Type B pancreatic cell (in vitro differentiated cells): ENCODE measurements at regions not wholly inside any gene's neighbourhood (a gene's known extent, or its start where the extent isn't known, plus 50 kb on each side); places are given as distances from the start of the nearest gene placed in this dataset.
A peak's percentile ranks its signal among the peaks of the same experiment; 100 is the strongest.

Experiments
- DNase-seq: peaks from one replicate; pipeline ENCODE4 v3.0.0; 2021; ENCODE audit warnings: mixed read lengths; ENCODE audit not compliant: unreplicated experiment; ENCODE audit errors: extremely low spot score
- H3K27ac Mint-ChIP-seq: 2 replicates; pipeline ENCODE4 v1.8.0; 2021; ENCODE audit warnings: mild to moderate bottlenecking, mixed read lengths
- H3K27me3 Mint-ChIP-seq: 2 replicates; pipeline ENCODE4 v1.8.0; 2021; ENCODE audit warnings: mixed read lengths
- H3K36me3 Mint-ChIP-seq: 2 replicates; pipeline ENCODE4 v1.8.0; 2021; ENCODE audit warnings: mixed read lengths
- H3K4me1 Mint-ChIP-seq: one replicate; pipeline ENCODE4 v1.8.0; 2021; ENCODE audit warnings: mixed read lengths; ENCODE audit not compliant: unreplicated experiment
- H3K4me3 Mint-ChIP-seq: 2 replicates; pipeline ENCODE4 v1.8.0; 2021; ENCODE audit warnings: mild to moderate bottlenecking, mixed read lengths
- H3K9me3 Mint-ChIP-seq: 2 replicates; pipeline ENCODE4 v1.8.0; 2021; ENCODE audit warnings: mixed read lengths
- CTCF ChIP-seq: fragments of 200-600 bp; sonication (generic); conservative IDR thresholded peaks from 2 replicates; pipeline ENCODE4 v1.5.0; 2021; ENCODE audit warnings: antibody characterized with exemption, mild to moderate bottlenecking

GRCh38 chrX:69110116-69110530 lies 55.1 kb downstream of the PJA1 start:
- DNase-seq, result no peak
- Mint-ChIP-seq H3K36me3 (no peaks in the 10 kb centered on the region), H3K27me3 (no peaks in the 10 kb centered on the region), H3K27ac (peak overlapping the region; percentile 30), H3K4me3 (no peak overlapping the region), H3K4me1 (peaks cover 28% of the 10 kb centered on the region), H3K9me3 (no peaks in the 10 kb centered on the region)
- TF ChIP-seq CTCF, result no peak

GRCh38 chrX:69109706-69110105 lies 55.5 kb downstream of the PJA1 start:
- H3K9me3 Mint-ChIP-seq, result no peaks in the 10 kb centered on the region

GRCh38 chrX:69109036-69109663 lies 56.1 kb downstream of the PJA1 start:
- peak overlapping the region; percentile 51 for H3K27ac Mint-ChIP-seq
- no peaks in the 10 kb centered on the region for H3K9me3 Mint-ChIP-seq
- H3K27me3 Mint-ChIP-seq, result no peaks in the 10 kb centered on the region
- peaks cover 28% of the 10 kb centered on the region for H3K4me1 Mint-ChIP-seq
- no peaks in the 10 kb centered on the region for H3K36me3 Mint-ChIP-seq
- no peak for DNase-seq
- no peak for TF ChIP-seq CTCF
- H3K4me3 Mint-ChIP-seq, result no peak overlapping the region

More at GRCh38 chrX:69109706-69110105, 55.5 kb downstream of the PJA1 start:
- no peak for TF ChIP-seq CTCF
- no peaks in the 10 kb centered on the region for H3K27me3 Mint-ChIP-seq
- no peak overlapping the region for H3K4me3 Mint-ChIP-seq
- no peak for DNase-seq
- H3K27ac Mint-ChIP-seq, result peak overlapping the region; percentile 51
- H3K4me1 Mint-ChIP-seq, result peaks cover 28% of the 10 kb centered on the region
- no peaks in the 10 kb centered on the region for H3K36me3 Mint-ChIP-seq

- H3K9me3 Mint-ChIP-seq, result no peaks in the 10 kb centered on the region
- DNase-seq, result no peak
- no peak overlapping the region for H3K4me3 Mint-ChIP-seq
- no peaks in the 10 kb centered on the region for H3K36me3 Mint-ChIP-seq
- no peaks in the 10 kb centered on the region for H3K27me3 Mint-ChIP-seq
- H3K27ac Mint-ChIP-seq, result peak overlapping the region; percentile 19
- H3K4me1 Mint-ChIP-seq, result peaks cover 36% of the 10 kb centered on the region
- no peak for TF ChIP-seq CTCF
Measured at GRCh38 chrX:69107747-69108401, 57.4 kb downstream of the PJA1 start.

GRCh38 chrX:69107231-69107739 lies 58.0 kb downstream of the PJA1 start:
- Mint-ChIP-seq H3K9me3 (no peaks in the 10 kb centered on the region), H3K36me3 (no peaks in the 10 kb centered on the region), H3K4me3 (no peak overlapping the region), H3K27me3 (no peaks in the 10 kb centered on the region), H3K4me1 (peaks cover 42% of the 10 kb centered on the region), H3K27ac (peak overlapping the region; percentile 19)
- DNase-seq, result no peak
- TF ChIP-seq CTCF, result no peak
